ENCODE measurements at regions not wholly inside any gene's neighbourhood (a gene's known extent, or its start where the extent isn't known, plus 50 kb on each side); places are given as distances from the start of the nearest gene placed in this dataset.

DNA sequence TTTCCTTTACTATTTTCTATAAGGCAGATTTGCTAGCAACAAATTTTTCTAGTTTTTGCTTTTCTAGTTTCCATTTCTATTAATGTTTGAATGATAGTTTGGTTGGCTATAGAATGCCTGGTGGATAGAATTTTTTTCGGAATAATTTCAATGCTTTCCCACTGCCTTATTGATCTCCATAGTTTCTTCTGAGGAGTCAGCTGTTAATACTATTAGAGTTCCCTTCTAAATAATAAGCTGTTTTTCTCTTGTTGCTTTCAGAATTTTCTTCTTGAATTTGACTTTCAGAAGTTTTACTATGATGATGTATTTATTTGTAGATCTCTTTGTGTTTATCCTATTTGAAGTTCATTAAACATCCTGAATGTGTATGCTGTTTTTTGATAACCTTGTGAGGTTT, 91.8 kb downstream of the VSIG4 start:
- ChIA-PET CTCF (no interaction called here), POLR2A (no interaction called here)
- TF ChIP-seq ZNF317 (CRISPR knock-in tag; IDR thresholded peaks at IDR 0.05; ENCODE audit: borderline replicate concordance, low read depth), result 0 out of 2 replicates have a peak, but pooled peaks have one; percentile 17
- TF ChIP-seq, protein P1, sequence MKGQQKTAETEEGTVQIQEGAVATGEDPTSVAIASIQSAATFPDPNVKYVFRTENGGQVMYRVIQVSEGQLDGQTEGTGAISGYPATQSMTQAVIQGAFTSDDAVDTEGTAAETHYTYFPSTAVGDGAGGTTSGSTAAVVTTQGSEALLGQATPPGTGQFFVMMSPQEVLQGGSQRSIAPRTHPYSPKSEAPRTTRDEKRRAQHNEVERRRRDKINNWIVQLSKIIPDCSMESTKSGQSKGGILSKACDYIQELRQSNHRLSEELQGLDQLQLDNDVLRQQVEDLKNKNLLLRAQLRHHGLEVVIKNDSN (CRISPR knock-in tag; IDR thresholded peaks at IDR 0.05), result no peak
- H3K9me3 Mint-ChIP-seq, result peaks cover 53% of the 10 kb centered on the region
- peaks cover 6% of the 10 kb centered on the region for H3K36me3 Mint-ChIP-seq
- no peaks in the 10 kb centered on the region; the same call in 1 of the 2 replicates for H3K27me3 Mint-ChIP-seq (ENCODE audit: low read depth)
- ATAC-seq (no peak), DNase-seq (ENCODE audit: low spot score) (no peak)
- H3K4me3 Mint-ChIP-seq, result no peak overlapping the region
- no peaks in the 10 kb centered on the region for H3K4me1 Mint-ChIP-seq
- no peak overlapping the region for H3K27ac Mint-ChIP-seq

DNA sequence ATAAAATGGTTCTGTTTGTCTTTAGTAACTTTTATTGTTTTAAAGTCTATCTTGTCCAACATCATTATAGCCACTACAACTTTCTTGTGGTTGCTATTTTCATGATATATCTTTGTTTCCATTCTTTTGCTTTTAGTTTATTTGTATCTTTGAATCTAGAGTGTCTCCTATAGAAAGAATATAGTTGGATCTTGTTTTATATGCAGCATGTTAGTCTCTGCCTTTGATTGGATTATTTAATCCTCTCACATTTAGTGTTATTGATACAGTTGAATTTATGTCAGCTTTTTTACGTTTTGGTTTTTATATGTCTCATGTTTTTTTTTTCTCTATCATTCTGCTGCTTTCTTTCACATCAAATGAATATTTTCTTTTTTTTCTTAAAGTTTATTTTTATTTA, 98.1 kb downstream of the VSIG4 start:
- no peaks in the 10 kb centered on the region; the same call in 1 of the 2 replicates for H3K27me3 Mint-ChIP-seq (ENCODE audit: low read depth)
- ChIA-PET CTCF (no interaction called here), POLR2A (no interaction called here)
- peaks cover 55% of the 10 kb centered on the region for H3K9me3 Mint-ChIP-seq
- no peaks in the 10 kb centered on the region for H3K4me1 Mint-ChIP-seq
- no peak for ATAC-seq
- DNase-seq (ENCODE audit: low spot score), result no peak
- H3K4me3 Mint-ChIP-seq, result no peak overlapping the region
- TF ChIP-seq, protein P2, sequence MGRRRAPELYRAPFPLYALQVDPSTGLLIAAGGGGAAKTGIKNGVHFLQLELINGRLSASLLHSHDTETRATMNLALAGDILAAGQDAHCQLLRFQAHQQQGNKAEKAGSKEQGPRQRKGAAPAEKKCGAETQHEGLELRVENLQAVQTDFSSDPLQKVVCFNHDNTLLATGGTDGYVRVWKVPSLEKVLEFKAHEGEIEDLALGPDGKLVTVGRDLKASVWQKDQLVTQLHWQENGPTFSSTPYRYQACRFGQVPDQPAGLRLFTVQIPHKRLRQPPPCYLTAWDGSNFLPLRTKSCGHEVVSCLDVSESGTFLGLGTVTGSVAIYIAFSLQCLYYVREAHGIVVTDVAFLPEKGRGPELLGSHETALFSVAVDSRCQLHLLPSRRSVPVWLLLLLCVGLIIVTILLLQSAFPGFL (CRISPR knock-in tag; IDR thresholded peaks at IDR 0.05; ENCODE audit: borderline replicate concordance), result no peak
- TF ChIP-seq, protein P3, sequence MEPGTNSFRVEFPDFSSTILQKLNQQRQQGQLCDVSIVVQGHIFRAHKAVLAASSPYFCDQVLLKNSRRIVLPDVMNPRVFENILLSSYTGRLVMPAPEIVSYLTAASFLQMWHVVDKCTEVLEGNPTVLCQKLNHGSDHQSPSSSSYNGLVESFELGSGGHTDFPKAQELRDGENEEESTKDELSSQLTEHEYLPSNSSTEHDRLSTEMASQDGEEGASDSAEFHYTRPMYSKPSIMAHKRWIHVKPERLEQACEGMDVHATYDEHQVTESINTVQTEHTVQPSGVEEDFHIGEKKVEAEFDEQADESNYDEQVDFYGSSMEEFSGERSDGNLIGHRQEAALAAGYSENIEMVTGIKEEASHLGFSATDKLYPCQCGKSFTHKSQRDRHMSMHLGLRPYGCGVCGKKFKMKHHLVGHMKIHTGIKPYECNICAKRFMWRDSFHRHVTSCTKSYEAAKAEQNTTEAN (CRISPR knock-in tag; IDR thresholded peaks at IDR 0.05), result no peak
- no peak for TF ChIP-seq NFYB (CRISPR knock-in tag; conservative IDR thresholded peaks at IDR 0.05; ENCODE audit: low read depth)
- TF ChIP-seq, protein P4, sequence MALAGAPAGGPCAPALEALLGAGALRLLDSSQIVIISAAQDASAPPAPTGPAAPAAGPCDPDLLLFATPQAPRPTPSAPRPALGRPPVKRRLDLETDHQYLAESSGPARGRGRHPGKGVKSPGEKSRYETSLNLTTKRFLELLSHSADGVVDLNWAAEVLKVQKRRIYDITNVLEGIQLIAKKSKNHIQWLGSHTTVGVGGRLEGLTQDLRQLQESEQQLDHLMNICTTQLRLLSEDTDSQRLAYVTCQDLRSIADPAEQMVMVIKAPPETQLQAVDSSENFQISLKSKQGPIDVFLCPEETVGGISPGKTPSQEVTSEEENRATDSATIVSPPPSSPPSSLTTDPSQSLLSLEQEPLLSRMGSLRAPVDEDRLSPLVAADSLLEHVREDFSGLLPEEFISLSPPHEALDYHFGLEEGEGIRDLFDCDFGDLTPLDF (CRISPR knock-in tag; IDR thresholded peaks at IDR 0.05), result no peak
- TF ChIP-seq, protein P5, sequence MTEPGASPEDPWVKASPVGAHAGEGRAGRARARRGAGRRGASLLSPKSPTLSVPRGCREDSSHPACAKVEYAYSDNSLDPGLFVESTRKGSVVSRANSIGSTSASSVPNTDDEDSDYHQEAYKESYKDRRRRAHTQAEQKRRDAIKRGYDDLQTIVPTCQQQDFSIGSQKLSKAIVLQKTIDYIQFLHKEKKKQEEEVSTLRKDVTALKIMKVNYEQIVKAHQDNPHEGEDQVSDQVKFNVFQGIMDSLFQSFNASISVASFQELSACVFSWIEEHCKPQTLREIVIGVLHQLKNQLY (CRISPR knock-in tag; IDR thresholded peaks at IDR 0.05), result no peak
- TF ChIP-seq, protein P6, sequence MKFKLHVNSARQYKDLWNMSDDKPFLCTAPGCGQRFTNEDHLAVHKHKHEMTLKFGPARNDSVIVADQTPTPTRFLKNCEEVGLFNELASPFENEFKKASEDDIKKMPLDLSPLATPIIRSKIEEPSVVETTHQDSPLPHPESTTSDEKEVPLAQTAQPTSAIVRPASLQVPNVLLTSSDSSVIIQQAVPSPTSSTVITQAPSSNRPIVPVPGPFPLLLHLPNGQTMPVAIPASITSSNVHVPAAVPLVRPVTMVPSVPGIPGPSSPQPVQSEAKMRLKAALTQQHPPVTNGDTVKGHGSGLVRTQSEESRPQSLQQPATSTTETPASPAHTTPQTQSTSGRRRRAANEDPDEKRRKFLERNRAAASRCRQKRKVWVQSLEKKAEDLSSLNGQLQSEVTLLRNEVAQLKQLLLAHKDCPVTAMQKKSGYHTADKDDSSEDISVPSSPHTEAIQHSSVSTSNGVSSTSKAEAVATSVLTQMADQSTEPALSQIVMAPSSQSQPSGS (CRISPR knock-in tag; IDR thresholded peaks at IDR 0.05; ENCODE audit: borderline replicate concordance, low read depth), result no peak
- no peak for TF ChIP-seq ZNF219 (CRISPR knock-in tag; IDR thresholded peaks at IDR 0.05; ENCODE audit: borderline replicate concordance)
- TF ChIP-seq, protein P7, sequence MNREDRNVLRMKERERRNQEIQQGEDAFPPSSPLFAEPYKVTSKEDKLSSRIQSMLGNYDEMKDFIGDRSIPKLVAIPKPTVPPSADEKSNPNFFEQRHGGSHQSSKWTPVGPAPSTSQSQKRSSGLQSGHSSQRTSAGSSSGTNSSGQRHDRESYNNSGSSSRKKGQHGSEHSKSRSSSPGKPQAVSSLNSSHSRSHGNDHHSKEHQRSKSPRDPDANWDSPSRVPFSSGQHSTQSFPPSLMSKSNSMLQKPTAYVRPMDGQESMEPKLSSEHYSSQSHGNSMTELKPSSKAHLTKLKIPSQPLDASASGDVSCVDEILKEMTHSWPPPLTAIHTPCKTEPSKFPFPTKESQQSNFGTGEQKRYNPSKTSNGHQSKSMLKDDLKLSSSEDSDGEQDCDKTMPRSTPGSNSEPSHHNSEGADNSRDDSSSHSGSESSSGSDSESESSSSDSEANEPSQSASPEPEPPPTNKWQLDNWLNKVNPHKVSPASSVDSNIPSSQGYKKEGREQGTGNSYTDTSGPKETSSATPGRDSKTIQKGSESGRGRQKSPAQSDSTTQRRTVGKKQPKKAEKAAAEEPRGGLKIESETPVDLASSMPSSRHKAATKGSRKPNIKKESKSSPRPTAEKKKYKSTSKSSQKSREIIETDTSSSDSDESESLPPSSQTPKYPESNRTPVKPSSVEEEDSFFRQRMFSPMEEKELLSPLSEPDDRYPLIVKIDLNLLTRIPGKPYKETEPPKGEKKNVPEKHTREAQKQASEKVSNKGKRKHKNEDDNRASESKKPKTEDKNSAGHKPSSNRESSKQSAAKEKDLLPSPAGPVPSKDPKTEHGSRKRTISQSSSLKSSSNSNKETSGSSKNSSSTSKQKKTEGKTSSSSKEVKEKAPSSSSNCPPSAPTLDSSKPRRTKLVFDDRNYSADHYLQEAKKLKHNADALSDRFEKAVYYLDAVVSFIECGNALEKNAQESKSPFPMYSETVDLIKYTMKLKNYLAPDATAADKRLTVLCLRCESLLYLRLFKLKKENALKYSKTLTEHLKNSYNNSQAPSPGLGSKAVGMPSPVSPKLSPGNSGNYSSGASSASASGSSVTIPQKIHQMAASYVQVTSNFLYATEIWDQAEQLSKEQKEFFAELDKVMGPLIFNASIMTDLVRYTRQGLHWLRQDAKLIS (CRISPR knock-in tag; IDR thresholded peaks at IDR 0.05; ENCODE audit: borderline replicate concordance), result no peak
- TF ChIP-seq, protein P8, sequence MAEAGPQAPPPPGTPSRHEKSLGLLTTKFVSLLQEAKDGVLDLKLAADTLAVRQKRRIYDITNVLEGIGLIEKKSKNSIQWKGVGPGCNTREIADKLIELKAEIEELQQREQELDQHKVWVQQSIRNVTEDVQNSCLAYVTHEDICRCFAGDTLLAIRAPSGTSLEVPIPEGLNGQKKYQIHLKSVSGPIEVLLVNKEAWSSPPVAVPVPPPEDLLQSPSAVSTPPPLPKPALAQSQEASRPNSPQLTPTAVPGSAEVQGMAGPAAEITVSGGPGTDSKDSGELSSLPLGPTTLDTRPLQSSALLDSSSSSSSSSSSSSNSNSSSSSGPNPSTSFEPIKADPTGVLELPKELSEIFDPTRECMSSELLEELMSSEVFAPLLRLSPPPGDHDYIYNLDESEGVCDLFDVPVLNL (CRISPR knock-in tag; IDR thresholded peaks at IDR 0.05; ENCODE audit: borderline replicate concordance, low read depth), result no peak
- H3K36me3 Mint-ChIP-seq, result peaks cover 14% of the 10 kb centered on the region
- no peak overlapping the region for H3K27ac Mint-ChIP-seq
